Middle frontal gyrus (tissue), 1 donor: ENCODE measurements at regions not wholly inside any gene's neighbourhood (a gene's known extent, or its start where the extent isn't known, plus 50 kb on each side); places are given as distances from the start of the nearest gene placed in this dataset.

Experiments used
- DNase-seq: peaks from one replicate; pipeline ENCODE4 v3.0.0-alpha.2; 2015; ENCODE audit warnings: low spot score; ENCODE audit errors: extremely low spot score

DNA sequence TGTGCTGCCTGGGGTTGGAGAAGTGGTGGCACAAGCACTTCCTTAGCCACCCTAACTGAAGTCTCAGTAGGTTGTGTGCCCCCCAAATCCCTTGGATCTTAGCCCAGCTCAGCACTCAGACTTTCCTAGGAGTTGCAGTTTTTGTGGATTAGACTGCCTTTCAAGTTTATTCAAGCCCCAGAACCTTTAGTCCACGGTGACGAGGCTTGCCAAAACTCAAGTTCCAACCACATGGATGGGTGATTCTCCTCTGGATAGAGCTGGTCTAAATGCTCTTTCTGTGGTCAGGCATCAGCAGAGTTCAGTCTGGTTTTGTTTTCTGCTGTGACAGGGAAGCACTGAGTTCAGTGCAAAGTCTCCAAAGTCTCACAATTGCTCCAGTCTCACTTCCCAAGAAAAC is 2858.7 kb downstream of the PCDH9 start:
- DNase-seq: no peak

DNA sequence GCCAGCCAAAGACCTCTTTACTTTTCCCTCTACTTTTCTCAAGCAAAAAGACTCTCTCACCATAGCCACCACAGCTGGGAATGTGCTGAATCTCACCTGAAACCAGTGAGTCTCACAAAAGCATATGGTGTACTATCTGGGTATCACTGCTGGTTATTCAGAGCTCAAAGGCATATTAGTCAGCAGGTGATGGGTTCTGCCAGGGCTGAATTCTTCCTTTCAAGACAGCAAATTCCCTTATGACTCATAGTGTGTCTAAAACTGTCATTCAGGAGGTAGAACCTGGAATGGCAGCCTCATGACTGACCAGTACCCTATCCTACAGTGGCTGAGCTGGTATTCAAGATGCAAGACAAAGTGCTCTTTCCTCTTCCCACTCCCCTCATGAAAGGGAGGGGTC is 2859.1 kb downstream of the PCDH9 start:
- DNase-seq: no peak

DNA sequence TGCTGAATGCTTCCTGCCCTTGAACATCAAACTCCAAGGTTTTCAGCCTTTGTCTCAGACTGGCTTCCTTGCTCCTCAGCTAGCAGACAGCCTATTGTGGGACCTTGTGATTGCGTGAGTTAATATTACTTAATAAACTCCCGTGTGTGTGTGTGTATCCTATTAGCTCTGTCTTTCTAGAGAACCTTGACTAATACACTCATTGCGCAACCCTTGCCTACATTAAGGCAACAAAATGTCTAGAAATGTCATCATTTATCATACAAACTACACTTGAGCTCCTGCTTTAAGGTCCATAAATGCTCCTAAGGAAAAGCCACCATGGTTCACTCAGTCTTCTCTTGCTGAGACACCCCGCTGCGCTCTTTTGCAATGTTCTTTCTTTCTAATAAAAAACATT is 2861.0 kb downstream of the PCDH9 start:
- no peak for DNase-seq

DNA sequence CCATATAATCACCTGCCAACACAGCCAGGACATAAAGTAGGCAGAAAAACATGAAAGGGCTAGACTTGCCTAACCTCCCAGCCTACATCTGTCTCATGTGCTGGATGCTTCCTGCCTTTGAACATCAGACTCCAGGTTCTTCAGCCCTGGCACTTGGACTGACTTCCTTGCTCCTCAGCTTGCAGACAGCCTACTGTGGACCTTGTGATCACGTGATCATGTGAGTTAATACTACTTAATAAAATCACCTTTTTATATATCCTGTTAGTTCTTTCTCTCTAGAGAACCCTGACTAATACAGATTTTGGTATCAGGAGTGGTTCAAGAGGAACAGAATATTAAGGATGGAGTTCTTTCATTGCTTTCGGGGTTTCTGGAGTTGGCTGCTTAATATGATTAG is 2867.6 kb downstream of the PCDH9 start:
- DNase-seq: no peak

DNA sequence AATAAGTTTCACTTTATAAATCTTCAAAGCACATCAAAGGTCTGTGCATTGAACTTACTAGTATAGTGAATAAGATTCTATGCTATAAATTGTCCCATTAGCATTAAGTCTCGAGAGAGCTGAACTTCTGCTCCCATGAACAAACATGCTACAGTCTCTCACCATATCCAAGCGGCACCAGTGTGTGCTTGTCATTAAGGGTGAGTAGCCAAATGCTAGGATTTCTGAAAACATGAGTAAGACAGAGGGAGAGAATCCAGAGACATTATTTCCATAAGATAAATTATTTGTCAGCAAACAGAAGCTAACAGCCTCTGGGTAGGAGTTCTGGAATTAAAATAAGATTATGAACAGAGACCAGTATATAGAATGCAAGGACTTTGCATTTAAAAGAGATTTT is 2882.5 kb downstream of the PCDH9 start:
- DNase-seq: no peak

DNA sequence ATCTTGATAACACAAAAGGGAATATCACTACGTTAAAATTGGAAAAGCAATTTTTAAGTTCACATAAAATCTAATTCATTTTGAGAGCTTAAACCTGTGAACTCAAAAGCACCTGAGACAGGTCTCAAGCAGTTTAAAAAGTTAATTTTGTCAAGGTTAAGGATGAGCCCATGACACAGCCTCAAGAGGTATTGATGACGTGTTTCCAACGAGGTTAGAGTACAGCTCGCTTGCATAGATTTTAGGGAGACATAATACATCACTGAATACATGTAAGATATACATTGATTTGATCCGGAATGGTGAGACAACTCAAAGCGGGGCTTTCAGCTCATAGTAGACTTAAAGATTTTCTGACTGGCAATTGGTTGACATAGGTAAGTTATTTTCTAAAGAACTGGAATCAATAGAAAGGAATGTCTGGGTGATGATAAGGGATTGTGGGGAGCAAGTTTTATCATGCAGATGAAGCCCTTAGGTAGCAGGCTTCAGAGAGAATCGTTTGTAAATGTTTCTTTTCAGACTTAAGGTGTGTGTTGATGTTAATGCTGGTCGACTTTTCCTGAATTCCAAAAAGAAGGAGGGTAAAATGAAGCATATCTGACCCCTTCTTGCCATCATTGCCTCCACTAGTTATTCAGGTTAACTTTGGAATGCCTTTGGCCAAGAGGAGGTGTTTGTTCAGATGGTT is 2890.6 kb downstream of the PCDH9 start:
- DNase-seq: no peak

DNA sequence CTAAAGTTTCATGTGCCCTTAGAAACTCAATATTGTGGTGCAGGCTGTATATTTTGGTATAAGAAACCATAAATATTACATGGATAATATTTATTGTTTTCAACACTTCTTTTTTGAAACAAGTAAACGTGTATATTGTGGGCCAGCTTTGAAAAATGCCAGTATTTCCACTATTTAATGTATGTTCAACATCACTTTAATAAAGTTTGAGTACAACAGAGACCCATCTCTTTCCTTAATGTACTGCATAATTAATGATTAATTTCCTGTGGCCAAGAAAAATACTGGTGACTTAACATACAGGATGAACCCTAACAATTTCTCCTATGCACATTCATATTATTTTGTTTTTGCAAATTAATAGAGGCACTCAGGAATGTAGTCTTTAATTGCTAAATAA is 2891.5 kb downstream of the PCDH9 start:
- no peak for DNase-seq

DNA sequence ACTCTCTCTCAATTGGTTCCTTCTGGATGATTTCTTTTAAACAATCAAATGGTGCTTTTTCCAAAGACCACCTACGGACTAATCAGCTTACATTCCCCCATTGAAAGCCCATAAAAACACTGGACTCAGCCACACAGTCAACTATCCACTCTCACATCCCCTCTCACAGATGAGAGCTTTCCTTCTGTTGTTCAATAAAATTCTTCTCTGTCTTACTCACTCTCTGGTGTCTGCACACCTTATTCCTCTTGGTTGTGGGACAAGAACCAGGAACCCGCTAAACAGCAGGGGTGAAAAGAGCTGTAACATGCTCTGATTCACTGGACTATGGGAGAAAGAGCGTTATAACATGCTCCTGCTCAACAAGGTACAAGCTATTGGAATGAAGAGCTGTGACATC is 2896.2 kb downstream of the PCDH9 start:
- no peak for DNase-seq

DNA sequence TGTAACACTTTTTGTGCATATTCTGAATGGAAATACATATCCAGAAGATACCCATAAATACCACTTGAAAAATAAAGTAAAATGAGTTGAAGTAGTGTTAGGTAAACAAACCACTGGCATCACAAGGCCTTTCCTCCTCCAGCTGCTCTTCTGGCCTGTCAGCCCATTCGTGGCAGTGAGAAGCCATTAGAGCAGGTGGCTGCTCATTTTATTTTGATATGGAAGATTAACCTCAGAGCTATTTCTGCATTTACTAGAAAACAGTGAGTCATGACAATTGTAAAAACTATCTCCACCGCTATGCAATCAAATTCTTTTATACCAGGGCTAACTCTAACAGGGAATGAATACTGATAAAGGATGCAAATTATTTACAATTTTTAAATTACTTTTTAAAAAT is 2898.1 kb downstream of the PCDH9 start:
- DNase-seq: no peak

DNA sequence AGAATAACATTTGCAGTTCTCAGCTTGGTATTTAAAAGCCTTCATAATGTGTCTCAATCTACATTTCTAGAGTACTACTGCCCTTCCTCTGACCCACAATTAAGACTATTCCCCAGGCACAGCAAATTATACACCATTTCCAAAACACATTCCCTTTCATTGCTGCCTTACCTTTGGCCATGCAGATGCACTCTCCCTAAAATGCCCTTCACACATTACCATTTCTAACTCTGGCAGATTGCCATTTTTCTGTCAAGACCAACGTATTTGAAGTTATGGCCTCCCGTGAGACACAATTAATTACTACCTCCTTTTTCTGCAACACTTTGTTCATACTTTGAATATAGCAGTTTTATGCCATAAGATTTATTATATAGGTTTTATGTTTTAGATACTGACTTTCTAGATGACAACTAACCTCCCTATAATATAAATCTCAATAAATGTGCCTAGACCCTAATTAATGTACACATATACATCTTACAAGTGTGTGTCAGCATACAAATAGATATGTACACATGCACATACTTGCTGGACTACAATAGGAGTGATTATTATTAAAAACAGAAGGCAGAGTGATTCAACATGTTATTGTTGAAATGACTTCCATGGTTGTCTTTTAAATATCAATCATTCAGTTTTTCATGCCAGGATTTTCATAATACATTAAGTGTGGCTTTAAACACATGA is 2902.5 kb downstream of the PCDH9 start:
- no peak for DNase-seq

DNA sequence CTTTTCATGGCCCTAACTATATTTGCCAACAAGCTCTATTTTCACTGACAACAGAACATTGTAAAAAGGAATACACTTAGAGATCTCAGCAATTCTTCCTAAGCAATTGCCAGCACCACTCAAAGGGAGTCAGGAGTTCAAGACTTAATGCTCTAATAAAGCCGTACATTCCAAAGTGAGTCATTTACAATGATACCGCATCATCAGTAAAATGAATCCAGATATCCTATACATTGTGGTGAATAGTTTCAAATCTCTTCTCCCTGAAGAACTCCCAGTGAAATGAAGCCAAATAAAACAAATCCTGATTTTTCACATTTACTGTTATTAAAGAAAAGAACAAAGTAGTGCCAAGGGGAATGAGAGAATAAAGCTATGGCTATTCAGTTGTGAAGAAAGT is 2898.7 kb upstream of the PCDH20 start:
- DNase-seq: no peak

DNA sequence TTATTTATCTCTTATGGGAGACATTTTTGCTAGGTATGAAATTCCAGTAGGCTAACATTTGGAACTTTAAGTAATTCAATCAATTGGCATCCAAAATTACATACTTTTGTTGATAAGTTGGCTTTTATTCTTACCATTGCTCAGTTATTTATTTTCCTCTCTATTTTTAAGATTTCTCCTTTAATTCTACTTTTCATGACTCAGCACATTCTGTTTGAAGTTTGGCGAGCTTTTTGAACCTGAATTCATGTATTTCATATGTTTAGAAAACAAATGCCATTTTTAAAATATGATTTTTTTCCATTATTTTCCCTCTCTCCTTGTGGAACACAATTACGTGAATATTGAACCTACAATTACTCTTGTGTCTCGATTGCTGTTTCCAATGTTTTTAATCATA is 2896.3 kb upstream of the PCDH20 start:
- no peak for DNase-seq

DNA sequence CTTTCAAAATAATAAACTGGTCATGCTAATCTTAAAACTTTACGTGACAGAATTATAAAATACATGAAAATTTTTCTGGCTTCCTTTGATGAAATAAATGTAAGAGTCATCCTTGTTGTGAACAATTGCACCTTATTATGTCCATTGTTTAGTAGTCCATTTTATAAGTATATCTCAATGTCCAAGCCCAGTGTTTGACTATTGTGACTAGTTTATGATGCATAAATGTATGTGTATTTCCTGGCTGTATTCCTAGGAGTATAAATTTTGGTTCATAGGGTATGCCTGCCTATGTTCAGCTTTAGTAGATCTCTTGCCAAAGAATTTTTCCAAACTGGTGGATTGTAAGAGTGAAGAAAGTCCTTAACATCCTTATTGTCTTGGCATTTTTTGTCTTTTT is 2895.5 kb upstream of the PCDH20 start:
- no peak for DNase-seq

DNA sequence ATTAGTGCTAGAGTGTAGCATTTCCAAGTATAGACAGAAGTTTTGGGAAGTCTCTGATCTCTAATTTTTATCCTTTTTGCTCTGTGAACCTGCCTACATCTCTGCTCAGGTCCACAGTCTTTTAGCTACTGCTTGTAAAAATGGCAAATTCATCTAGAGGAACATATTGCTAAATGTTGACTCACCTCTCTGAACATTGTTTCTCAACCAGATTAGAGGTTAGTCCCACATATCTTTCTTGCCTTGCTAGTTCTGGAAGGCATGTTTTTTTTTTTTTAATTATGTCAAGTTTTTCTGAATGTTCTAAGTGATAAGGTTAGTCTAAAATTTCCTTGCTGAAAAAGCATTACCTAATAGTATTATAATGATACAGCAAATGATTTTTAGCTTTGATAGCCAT is 2889.6 kb upstream of the PCDH20 start:
- no peak for DNase-seq

DNA sequence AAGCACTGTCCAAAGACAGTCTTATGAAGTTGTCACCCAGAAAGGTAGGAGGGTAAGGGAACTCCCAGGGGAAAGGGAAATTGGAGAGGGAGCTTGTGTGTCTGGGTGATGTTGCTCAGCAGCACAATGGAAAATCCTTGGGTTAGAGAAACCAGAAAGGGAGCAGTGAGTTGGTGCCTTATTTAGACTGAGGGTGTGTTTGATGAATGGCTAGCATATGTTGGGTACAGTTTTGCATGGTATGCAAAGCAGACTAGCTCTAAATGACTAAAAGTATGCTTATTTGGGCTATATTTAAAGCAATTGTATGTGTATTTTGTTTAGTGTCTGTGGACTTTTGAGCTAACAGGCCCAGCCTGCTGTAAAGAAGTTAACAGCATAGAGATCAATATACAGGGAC is 2884.6 kb upstream of the PCDH20 start:
- DNase-seq: no peak

DNA sequence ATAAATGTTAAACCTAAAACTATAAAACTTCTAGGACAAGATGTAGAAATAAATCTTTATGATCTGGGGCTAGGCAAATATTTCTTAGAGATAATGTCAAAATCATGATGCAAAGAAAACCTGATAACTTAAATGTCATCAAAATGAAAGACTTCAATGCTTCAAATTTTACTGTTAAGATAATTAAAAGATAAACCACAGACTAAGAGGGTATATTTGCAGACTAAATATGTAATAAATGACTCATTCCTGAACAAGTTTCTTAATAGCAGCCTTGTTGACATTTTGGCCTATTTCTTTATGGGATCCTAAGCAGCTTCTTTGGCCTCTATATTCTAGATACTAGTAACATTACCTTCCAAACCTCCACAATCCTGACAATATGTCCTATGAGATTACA is 2878.3 kb upstream of the PCDH20 start:
- DNase-seq: no peak

DNA sequence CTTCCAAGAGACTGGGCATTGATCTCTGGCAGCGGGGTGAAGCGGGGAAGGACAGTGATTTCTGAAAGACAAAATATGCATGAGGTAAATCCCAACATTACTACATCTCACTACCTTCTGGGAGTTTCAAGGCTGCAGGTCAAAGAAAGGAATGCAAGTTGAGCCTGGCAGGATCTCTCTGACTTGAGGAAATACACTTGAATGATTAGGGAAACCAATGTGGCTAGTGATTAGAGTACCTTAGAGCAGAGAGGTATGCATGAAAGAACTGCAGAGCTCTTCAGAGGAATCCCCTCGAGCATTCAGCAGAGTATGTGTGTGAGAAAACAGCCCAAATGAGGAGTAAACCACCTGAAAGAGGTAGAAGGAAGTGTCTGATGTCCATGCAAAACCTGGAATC is 2874.1 kb upstream of the PCDH20 start:
- DNase-seq: no peak

DNA sequence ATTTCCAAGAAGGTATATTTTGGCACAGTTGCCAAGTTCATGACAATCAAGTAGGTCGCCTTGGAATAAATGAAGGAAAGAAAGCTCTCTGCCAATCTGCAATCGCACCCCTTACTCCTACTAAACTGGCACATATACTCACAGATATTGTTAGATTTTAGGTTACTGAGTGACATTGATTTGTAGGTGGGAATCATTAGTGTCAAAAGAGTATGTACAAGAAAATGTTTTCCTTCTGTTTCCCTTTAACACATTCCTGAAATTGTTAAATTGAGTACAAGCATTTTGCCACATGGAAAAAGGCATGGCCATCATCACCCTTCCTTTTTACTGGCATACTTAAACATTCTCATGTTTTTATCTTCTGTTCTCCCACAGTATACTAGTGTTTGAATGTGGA is 2868.3 kb upstream of the PCDH20 start:
- DNase-seq: no peak

DNA sequence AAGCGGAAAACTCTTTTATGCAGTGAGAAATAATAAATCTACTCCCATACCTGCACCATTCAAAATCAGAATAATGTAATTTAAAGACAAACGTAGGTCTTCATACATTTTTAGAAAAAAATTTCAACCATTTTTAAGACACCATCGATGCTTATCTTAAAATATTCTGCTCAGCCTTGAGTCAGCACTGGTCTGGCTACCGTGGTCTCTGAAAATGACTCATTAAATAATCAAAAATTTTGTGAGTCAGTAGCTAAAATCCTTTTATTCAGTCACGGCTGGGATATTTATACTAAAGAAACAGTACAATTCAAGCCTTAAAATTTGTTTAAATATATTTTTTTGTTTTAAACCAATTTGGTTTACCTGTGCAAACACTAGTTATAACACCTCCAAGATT is 2862.8 kb upstream of the PCDH20 start:
- DNase-seq: no peak

DNA sequence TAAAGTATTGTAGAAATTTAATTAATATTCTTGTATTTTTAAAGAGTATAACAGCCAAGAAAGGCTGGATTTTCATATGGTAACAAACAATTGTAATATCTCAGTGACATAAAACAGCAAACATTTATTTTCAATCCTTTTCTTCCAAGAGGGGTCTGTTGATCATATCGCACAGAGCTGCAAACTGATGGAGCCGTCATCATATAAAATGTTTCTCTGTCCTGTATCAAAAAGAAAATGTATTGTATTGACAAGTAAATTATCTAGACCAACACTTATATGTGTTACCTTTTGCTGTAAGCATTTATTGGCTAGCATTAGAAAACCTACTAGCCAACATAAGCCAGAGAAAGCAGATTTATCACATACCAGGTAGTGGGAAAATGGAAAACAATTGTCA is 2861.4 kb upstream of the PCDH20 start:
- no peak for DNase-seq

DNA sequence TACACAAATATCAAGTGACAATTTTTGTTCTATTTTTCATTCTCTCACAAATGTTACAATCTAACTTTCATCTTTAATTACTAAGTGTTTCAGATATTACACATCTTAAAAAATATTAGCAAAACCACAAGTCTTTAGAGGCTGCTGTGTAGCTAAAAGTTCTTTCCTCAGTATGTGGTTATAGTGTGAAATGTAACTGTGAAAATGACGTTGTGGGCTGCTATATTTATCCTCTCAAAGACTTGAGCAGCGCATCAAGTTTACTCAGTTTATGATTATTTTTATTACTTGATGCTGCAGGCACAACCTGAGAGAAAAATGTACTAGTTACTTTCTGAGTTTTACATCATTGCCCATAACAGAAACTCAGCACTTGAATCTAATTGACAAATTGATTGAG is 2860.6 kb upstream of the PCDH20 start:
- no peak for DNase-seq

DNA sequence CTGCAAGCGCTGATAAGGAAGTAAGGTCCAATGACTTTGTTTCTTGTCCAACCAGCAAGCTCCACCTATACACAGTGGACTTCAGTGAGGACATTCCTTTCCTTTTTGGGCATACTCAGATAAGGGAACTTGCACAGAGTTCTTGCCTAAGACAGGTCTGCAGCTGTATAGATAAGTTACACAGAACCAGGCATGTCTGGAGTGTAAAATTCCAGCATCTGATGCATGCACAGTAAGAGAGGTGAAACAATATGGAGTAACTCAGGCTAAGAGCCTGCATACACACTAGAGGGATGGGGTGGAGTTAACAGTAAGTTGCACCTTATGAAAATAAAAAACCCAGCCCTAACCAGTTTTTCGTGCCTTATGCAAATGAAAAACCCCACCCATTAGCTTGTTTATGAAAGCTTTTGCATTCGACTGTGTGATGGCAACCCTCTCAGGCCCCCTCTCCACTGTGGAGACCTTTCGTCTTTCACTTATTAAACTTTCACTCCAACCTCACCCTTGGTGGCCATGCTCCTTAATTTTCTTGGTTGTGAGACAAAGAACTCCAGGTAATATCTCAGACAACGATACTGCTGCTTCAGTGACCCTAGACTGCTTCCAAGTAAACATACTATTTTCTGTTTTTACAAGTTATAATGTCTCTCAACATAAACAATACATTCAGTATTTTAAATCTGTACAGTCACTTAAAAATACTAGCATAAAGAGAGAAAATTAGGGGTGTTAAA is 2859.0 kb upstream of the PCDH20 start:
- no peak for DNase-seq

DNA sequence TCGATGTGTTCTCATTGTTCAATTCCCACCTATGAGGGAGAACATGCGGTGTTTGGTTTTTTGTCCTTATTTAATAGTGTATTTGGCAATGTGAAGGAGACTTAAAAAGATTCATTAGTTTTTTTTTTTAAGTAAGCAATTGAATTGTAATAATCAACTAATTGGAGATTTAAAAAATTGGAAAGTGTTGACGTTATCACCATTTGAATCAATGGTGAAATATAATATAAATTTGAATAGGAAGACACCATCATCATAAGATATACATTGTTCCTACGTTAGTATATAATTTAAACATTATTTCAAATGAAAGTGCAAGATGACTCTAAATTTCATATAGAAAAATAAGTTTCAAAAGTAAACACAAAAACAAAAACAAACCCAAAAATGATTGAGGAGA is 2858.1 kb upstream of the PCDH20 start:
- DNase-seq: no peak
